Mammary epithelial cell (primary cell): ENCODE measurements at regions not wholly inside any gene's neighbourhood (a gene's known extent, or its start where the extent isn't known, plus 50 kb on each side); places are given as distances from the start of the nearest gene placed in this dataset.

ENCODE experiments used
- EZH2 ChIP-seq: IDR thresholded peaks from 2 replicates; pipeline ENCODE4 v1.6.1; 2012; ENCODE audit warnings: low read length, inconsistent platforms, borderline replicate concordance
- TF ChIP-seq, protein P1 (sequence below), 2 donors: IDR thresholded peaks in 1 of 2; conservative IDR thresholded peaks in 1 of 2; 2 replicates each; pipeline ENCODE4 v1.5.1; 2011 to 2012; ENCODE audit warnings: inconsistent platforms in 2 of 2, low read length in 2 of 2, mild to moderate bottlenecking in 2 of 2, control low read depth in 1 of 2, low read depth in 1 of 2; ENCODE audit not compliant: insufficient read depth in 1 of 2; ENCODE audit errors: extremely low read depth in 1 of 2

GRCh38 chr9:74255489-74255984, 241.6 kb upstream of the RORB start:
- TF ChIP-seq, protein P1, sequence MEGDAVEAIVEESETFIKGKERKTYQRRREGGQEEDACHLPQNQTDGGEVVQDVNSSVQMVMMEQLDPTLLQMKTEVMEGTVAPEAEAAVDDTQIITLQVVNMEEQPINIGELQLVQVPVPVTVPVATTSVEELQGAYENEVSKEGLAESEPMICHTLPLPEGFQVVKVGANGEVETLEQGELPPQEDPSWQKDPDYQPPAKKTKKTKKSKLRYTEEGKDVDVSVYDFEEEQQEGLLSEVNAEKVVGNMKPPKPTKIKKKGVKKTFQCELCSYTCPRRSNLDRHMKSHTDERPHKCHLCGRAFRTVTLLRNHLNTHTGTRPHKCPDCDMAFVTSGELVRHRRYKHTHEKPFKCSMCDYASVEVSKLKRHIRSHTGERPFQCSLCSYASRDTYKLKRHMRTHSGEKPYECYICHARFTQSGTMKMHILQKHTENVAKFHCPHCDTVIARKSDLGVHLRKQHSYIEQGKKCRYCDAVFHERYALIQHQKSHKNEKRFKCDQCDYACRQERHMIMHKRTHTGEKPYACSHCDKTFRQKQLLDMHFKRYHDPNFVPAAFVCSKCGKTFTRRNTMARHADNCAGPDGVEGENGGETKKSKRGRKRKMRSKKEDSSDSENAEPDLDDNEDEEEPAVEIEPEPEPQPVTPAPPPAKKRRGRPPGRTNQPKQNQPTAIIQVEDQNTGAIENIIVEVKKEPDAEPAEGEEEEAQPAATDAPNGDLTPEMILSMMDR (conservative IDR thresholded peaks at IDR 0.05 in 1 of 2, IDR thresholded peaks at IDR 0.05 in 1 of 2; ENCODE audit: extremely low read depth in 1 of 2, insufficient read depth in 1 of 2, low read depth in 1 of 2, low read length in 2 of 2), result no peak
- TF ChIP-seq EZH2, result no peak
